Heart right ventricle (tissue), 16 donors: ENCODE measurements at regions not wholly inside any gene's neighbourhood (a gene's known extent, or its start where the extent isn't known, plus 50 kb on each side); places are given as distances from the start of the nearest gene placed in this dataset.

ENCODE experiments used
- ATAC-seq, 8 donors: fragments of 200-7000 bp; cut with Tn5 transposase; one replicate each; pipeline ENCODE4 v1.9.1; 2020; ENCODE audit warnings: mild to moderate bottlenecking in 8 of 8, moderate library complexity in 8 of 8, moderate number of reproducible peaks in 1 of 8
- DNase-seq, 2 donors: peaks; one replicate each; pipeline ENCODE4 v3.0.0-alpha.2; 2020
- H3K27ac ChIP-seq, 10 donors: fragments of 200-600 bp; sonication (generic) in 2 of 10; one replicate each; pipeline versions ENCODE4 v1.5.0 to v1.8.0; 2020 to 2022; ENCODE audit warnings: mild to moderate bottlenecking in 3 of 10
- H3K27me3 ChIP-seq, 7 donors: fragments of 200-600 bp; one replicate each; pipeline ENCODE4 v1.8.0; 2021 to 2022; ENCODE audit warnings: mild to moderate bottlenecking in 2 of 7
- H3K36me3 ChIP-seq, 9 donors: fragments of 200-600 bp; sonication (generic) in 1 of 9; one replicate each; pipeline versions ENCODE4 v1.5.0 to v1.8.0; 2020 to 2022; ENCODE audit warnings: mild to moderate bottlenecking in 2 of 9
- H3K4me1 ChIP-seq, 9 donors: fragments of 200-600 bp; sonication (generic) in 1 of 9; one replicate each; pipeline versions ENCODE4 v1.5.0 to v1.8.0; 2020 to 2022; ENCODE audit warnings: mild to moderate bottlenecking in 4 of 9
- H3K4me3 ChIP-seq, 10 donors: fragments of 200-600 bp; sonication (generic) in 2 of 10; one replicate each; pipeline versions ENCODE4 v1.5.0 to v1.8.0; 2020 to 2022; ENCODE audit warnings: mild to moderate bottlenecking in 7 of 10, moderate library complexity in 2 of 10
- H3K9me3 ChIP-seq, 11 donors: fragments of 200-600 bp in 10 of 11; sonication (generic) in 2 of 11; one replicate each; pipeline versions ENCODE4 v1.5.0 to v1.8.0; 2013 to 2022; ENCODE audit warnings: mild to moderate bottlenecking in 2 of 11, control low read depth in 1 of 11, moderate library complexity in 1 of 11
- WGBS, 2 donors: extraction: QIAGEN DNeasy Blood & Tissue Kit; methylation state at CpG; one replicate each; pipeline ENCODE4 v1.1.7; 2013; ENCODE audit warnings: inconsistent platforms in 1 of 2; 5-methylcytosine and 5-hydroxymethylcytosine counted together
- intact Hi-C, 10 donors: fragments of 100-400 bp; cut with DNase I; formaldehyde crosslinking; loops; one replicate each; pipeline versions ENCODE4 v1.11.1 to v1.14.2; 2022
- TF ChIP-seq, protein P1 (sequence below), 9 donors: fragments of 200-600 bp; sonication (generic) in 2 of 9; IDR thresholded peaks; one replicate each; pipeline versions ENCODE4 v1.5.0 to v1.8.0; 2021 to 2022; ENCODE audit warnings: antibody characterized with exemption in 9 of 9, mild to moderate bottlenecking in 5 of 9, moderate library complexity in 1 of 9
- donor health status: Arrhythmogenic right ventricular cardiomyopathy.
- donor health status: ischemic (EF 13 %, LVEDD 7.1; RV severe dilation, severe dysfunction).
- donor health status: healthy with polysubstance abuse.
- donor health status: DM: no; HTN: yes; CAD: no.
- donor health status: DM: no; HTN: no; CAD: no.
- donor health status: ischemic (EF 25% LVEDD 6.9; RV normal size, moderate dysfunction).
- donor health status: ischemic (EF 25% LVEDD 5.7; RV mildly dilated, moderate dysfunction).
- donor health status: healthy.
- donor health status: DM: yes; HTN: yes; CAD: no.
- donor health status: Ischemic cardiomyopathy.
- donor health status: ischemic (EF 35%, LVEDD 5.7; RV mildly dilated, moderate dysfunction).
- donor health status: nonischemic (EF 11% LVEDD 7.7; RV severe dilation, severe dysfunction).
- donor health status: DM: yes; HTN: yes; CAD: no.
- donor health status: PGD.
- donor health status: ischemic (EF 29% LVEDD 5.4; RV normal size, mild dysfunction).
- donor health status: nonischemic (EF 23%, LVEDD 6.1; RV moderate dilation, normal function).

DNA sequence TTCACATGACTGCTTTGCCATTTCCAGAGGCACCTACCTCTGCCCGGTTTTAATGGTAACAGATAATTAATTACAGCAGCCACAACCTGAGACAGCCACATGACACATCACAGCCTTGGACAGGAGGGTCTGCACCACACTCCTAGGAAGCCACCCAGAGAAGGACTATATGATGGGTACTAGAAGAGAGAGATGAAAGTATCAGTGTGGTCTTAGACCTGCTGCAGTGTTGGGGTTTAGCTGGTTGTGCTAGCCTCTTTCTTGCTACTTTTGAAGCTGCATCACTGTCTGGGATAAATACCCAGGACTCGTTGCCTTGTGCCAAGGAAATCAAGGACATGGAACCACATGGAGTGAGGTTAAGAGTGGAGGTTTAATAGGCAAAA lies 266.4 kb downstream of the ICE1 start:
- H3K27me3 ChIP-seq = no peaks in the 10 kb centered on the region
- H3K27ac ChIP-seq = peak overlapping the region in 5 of 10 donors; percentile 34 to 70 (median 46)
- peaks cover 0 to 35% (median 8%) of the 10 kb centered on the region in 9 donors for H3K4me1 ChIP-seq
- TF ChIP-seq, protein P1, sequence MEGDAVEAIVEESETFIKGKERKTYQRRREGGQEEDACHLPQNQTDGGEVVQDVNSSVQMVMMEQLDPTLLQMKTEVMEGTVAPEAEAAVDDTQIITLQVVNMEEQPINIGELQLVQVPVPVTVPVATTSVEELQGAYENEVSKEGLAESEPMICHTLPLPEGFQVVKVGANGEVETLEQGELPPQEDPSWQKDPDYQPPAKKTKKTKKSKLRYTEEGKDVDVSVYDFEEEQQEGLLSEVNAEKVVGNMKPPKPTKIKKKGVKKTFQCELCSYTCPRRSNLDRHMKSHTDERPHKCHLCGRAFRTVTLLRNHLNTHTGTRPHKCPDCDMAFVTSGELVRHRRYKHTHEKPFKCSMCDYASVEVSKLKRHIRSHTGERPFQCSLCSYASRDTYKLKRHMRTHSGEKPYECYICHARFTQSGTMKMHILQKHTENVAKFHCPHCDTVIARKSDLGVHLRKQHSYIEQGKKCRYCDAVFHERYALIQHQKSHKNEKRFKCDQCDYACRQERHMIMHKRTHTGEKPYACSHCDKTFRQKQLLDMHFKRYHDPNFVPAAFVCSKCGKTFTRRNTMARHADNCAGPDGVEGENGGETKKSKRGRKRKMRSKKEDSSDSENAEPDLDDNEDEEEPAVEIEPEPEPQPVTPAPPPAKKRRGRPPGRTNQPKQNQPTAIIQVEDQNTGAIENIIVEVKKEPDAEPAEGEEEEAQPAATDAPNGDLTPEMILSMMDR (IDR thresholded peaks at IDR 0.05) = no peak
- DNase-seq (no peak), ATAC-seq (no peak)
- H3K4me3 ChIP-seq = peak overlapping the region in 1 of 10 donors; percentile 20
- 74 to 82% methylated on average over 2 of the region's 2 CpGs for WGBS, 2 donors
- H3K9me3 ChIP-seq = no peaks in the 10 kb centered on the region
- intact Hi-C loops = loop anchor here in 1 of 10 donors (5.0 kb wide), 1 partner anchor 108 kb away; no protein-coding TSS in a partner anchor
- no peaks in the 10 kb centered on the region for H3K36me3 ChIP-seq

DNA sequence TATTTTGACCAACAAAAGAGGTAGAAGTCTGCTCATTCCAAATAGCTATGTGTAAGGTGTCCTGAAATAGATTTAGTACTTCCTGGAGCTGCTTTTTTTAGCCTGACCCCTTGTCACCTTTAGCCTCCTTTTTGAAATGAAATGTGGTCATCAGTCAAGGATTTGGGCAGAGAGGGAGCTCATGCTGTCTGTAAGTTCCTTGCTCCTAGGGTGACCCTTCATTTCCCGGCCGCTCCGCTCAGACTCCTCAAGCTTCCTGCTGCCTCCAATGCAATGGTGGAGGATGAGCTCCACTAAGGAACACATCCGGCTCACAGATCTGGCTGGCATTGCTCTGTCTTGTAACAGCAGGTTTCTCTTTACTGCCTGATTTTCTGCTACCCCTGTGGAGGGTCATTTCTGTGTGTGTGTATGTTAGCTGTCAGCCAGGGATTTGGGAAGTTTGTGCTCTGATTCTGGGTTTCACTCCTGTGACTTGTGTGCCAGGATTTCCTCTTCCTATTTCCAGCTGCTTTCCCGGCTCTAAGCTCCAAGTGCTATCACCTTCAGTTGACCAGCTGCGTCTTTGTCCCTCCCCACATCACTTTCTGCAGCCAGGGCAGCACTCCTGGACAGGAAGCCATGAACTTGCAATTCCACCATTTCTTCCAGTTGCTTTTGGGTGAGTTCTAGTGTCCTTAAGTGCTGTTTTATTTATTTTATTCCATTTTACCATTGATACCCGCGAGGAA lies 265.9 kb downstream of the ICE1 start:
- ATAC-seq (peak; percentile 70 to 92 (median 80)), DNase-seq (peak in 1 of 2 donors; percentile 51)
- TF ChIP-seq, protein P1 (IDR thresholded peaks at IDR 0.05) = no peak
- intact Hi-C loops = loop anchor here in 1 of 10 donors (5.0 kb wide), 1 partner anchor 109 kb away; no protein-coding TSS in a partner anchor
- no peaks in the 10 kb centered on the region for H3K27me3 ChIP-seq
- H3K27ac ChIP-seq = peak overlapping the region in 7 of 10 donors; percentile 31 to 70 (median 46)
- H3K9me3 ChIP-seq = peaks cover 0 to 4% (median 0%) of the 10 kb centered on the region in 11 donors
- peaks cover 0 to 35% (median 8%) of the 10 kb centered on the region in 9 donors for H3K4me1 ChIP-seq
- H3K4me3 ChIP-seq = peak overlapping the region in 4 of 10 donors; percentile 5 to 21 (median 15)
- 40 to 53% methylated on average over 8 of the region's 8 CpGs for WGBS, 2 donors
- no peaks in the 10 kb centered on the region for H3K36me3 ChIP-seq

- no peaks in the 10 kb centered on the region for H3K36me3 ChIP-seq
- TF ChIP-seq, protein P1 (IDR thresholded peaks at IDR 0.05) = no peak
- no peak overlapping the region for H3K4me3 ChIP-seq
- peak overlapping the region in 4 of 10 donors; percentile 0 to 70 (median 34) for H3K27ac ChIP-seq
- H3K4me1 ChIP-seq = peaks cover 0 to 35% (median 8%) of the 10 kb centered on the region in 9 donors
- DNase-seq = no peak
- intact Hi-C loops = loop anchor here in 1 of 10 donors (5.0 kb wide), 1 partner anchor 110 kb away; no protein-coding TSS in a partner anchor
- peaks cover 0 to 10% (median 0%) of the 10 kb centered on the region in 11 donors for H3K9me3 ChIP-seq
- peak in 4 of 8 donors; percentile 12 to 47 (median 41) for ATAC-seq
- 92 to 94% methylated on average over 2 of the region's 2 CpGs for WGBS, 2 donors
- no peaks in the 10 kb centered on the region for H3K27me3 ChIP-seq
Observed at GRCh38 chr5:5687113-5687512, 264.6 kb downstream of the ICE1 start.

GRCh38 chr5:5686356-5686755 lies 263.9 kb downstream of the ICE1 start:
- Histone ChIP-seq H3K27ac (peak overlapping the region in 3 of 10 donors; percentile 59 to 70 (median 65)), H3K36me3 (no peaks in the 10 kb centered on the region), H3K4me3 (no peak overlapping the region), H3K4me1 (peaks cover 0 to 35% (median 8%) of the 10 kb centered on the region in 9 donors), H3K27me3 (no peaks in the 10 kb centered on the region), H3K9me3 (peaks cover 0 to 10% (median 0%) of the 10 kb centered on the region in 11 donors)
- ATAC-seq (no peak), DNase-seq (no peak)
- TF ChIP-seq, protein P1 (IDR thresholded peaks at IDR 0.05) = no peak
- 94% methylated on average over 6 of the region's 6 CpGs for WGBS, 2 donors
- intact Hi-C loops = loop anchor here in 1 of 10 donors (5.0 kb wide), 1 partner anchor 111 kb away; no protein-coding TSS in a partner anchor
